Skeletal muscle tissue (tissue), 3 donors: ENCODE measurements at regions not wholly inside any gene's neighbourhood (a gene's known extent, or its start where the extent isn't known, plus 50 kb on each side); places are given as distances from the start of the nearest gene placed in this dataset.
"Not testable (repeated sequence)": the region's sequence is repeated elsewhere in the genome, so short reads cannot be mapped to it uniquely, and the experiment has no call there.

Source experiments
- H3K27ac ChIP-seq: one replicate; pipeline ENCODE4 v1.7.0; 2013; ENCODE audit warnings: mild to moderate bottlenecking, low read depth, low read length, inconsistent platforms
- H3K27me3 ChIP-seq, 3 donors: one replicate each; pipeline ENCODE4 v1.7.0; 2013; ENCODE audit warnings: low read length in 3 of 3; ENCODE audit not compliant: control insufficient read depth in 3 of 3, insufficient read depth in 3 of 3
- H3K36me3 ChIP-seq, 3 donors: one replicate each; pipeline ENCODE4 v1.7.0; 2013; ENCODE audit warnings: low read length in 3 of 3; ENCODE audit not compliant: control insufficient read depth in 3 of 3, insufficient read depth in 3 of 3
- H3K4me1 ChIP-seq, 3 donors: one replicate each; pipeline ENCODE4 v1.7.0; 2013; ENCODE audit warnings: low read length in 3 of 3, mild to moderate bottlenecking in 3 of 3; ENCODE audit not compliant: control insufficient read depth in 3 of 3, insufficient read depth in 3 of 3
- H3K4me3 ChIP-seq, 3 donors: one replicate each; pipeline ENCODE4 v1.7.0; 2013; ENCODE audit warnings: low read length in 3 of 3
- H3K9ac ChIP-seq, 3 donors: one replicate each; pipeline ENCODE4 v1.7.0; 2013; ENCODE audit warnings: low read length in 3 of 3, mild to moderate bottlenecking in 3 of 3, moderate library complexity in 2 of 3, low read depth in 1 of 3
- H3K9me3 ChIP-seq, 3 donors: one replicate each; pipeline ENCODE4 v1.7.0; 2013; ENCODE audit warnings: low read length in 3 of 3; ENCODE audit not compliant: control insufficient read depth in 3 of 3
- donor health status: Osteomylitis.

GRCh38 chr7:13713092-13713491 is 276.4 kb downstream of the ETV1 start:
- H3K9ac ChIP-seq = no peak overlapping the region
- H3K4me1 ChIP-seq = no peaks in the 10 kb centered on the region
- peaks cover 0 to 5% (median 4%) of the 10 kb centered on the region in 3 donors for H3K9me3 ChIP-seq
- H3K27me3 ChIP-seq = no peaks in the 10 kb centered on the region
- no peak overlapping the region for H3K27ac ChIP-seq
- H3K4me3 ChIP-seq = no peak overlapping the region
- H3K36me3 ChIP-seq = no peaks in the 10 kb centered on the region

- no peaks in the 10 kb centered on the region for H3K36me3 ChIP-seq
- no peaks in the 10 kb centered on the region for H3K27me3 ChIP-seq
- no peaks in the 10 kb centered on the region for H3K4me1 ChIP-seq
- no peak overlapping the region for H3K27ac ChIP-seq
- no peak overlapping the region for H3K9ac ChIP-seq
- no peak overlapping the region for H3K4me3 ChIP-seq
- peaks cover 0 to 5% (median 4%) of the 10 kb centered on the region in 3 donors for H3K9me3 ChIP-seq
Measured at GRCh38 chr7:13715534-13715933, 273.9 kb downstream of the ETV1 start.

- H3K27me3 ChIP-seq = no peaks in the 10 kb centered on the region
- no peak overlapping the region for H3K27ac ChIP-seq
- H3K4me1 ChIP-seq = no peaks in the 10 kb centered on the region
- H3K36me3 ChIP-seq = no peaks in the 10 kb centered on the region
- H3K4me3 ChIP-seq = no peak overlapping the region
- no peak overlapping the region for H3K9ac ChIP-seq
- H3K9me3 ChIP-seq = peaks cover 0 to 5% (median 4%) of the 10 kb centered on the region in 3 donors
Measured at GRCh38 chr7:13717031-13717430, 272.4 kb downstream of the ETV1 start.

GRCh38 chr7:13724191-13724976 is 265.1 kb downstream of the ETV1 start:
- H3K9me3 ChIP-seq = no peaks in the 10 kb centered on the region
- H3K27me3 ChIP-seq = no peaks in the 10 kb centered on the region
- no peak overlapping the region for H3K27ac ChIP-seq
- H3K4me1 ChIP-seq = no peaks in the 10 kb centered on the region
- H3K4me3 ChIP-seq = no peak overlapping the region
- no peaks in the 10 kb centered on the region for H3K36me3 ChIP-seq
- no peak overlapping the region for H3K9ac ChIP-seq

GRCh38 chr7:13724977-13725566 is 264.4 kb downstream of the ETV1 start:
- Histone ChIP-seq H3K4me3 (no peak overlapping the region), H3K27ac (no peak overlapping the region), H3K27me3 (no peaks in the 10 kb centered on the region), H3K36me3 (no peaks in the 10 kb centered on the region), H3K9me3 (no peaks in the 10 kb centered on the region), H3K4me1 (no peaks in the 10 kb centered on the region), H3K9ac (no peak overlapping the region)

- Histone ChIP-seq H3K9ac (no peak overlapping the region), H3K36me3 (no peaks in the 10 kb centered on the region), H3K4me3 (no peak overlapping the region), H3K9me3 (no peaks in the 10 kb centered on the region), H3K27ac (no peak overlapping the region), H3K27me3 (no peaks in the 10 kb centered on the region), H3K4me1 (no peaks in the 10 kb centered on the region)
Measured at GRCh38 chr7:13725591-13725990, 263.9 kb downstream of the ETV1 start.

GRCh38 chr7:13727279-13727678 is 262.2 kb downstream of the ETV1 start:
- Histone ChIP-seq H3K36me3 (no peaks in the 10 kb centered on the region), H3K27me3 (no peaks in the 10 kb centered on the region)

GRCh38 chr7:13727751-13728150 is 261.7 kb downstream of the ETV1 start:
- Histone ChIP-seq H3K9me3 (no peaks in the 10 kb centered on the region), H3K9ac (no peak overlapping the region), H3K27ac (no peak overlapping the region), H3K4me1 (no peaks in the 10 kb centered on the region), H3K4me3 (no peak overlapping the region), H3K36me3 (no peaks in the 10 kb centered on the region), H3K27me3 (no peaks in the 10 kb centered on the region)

More at GRCh38 chr7:13727279-13727678, 262.2 kb downstream of the ETV1 start:
- Histone ChIP-seq H3K4me3 (no peak overlapping the region), H3K9me3 (no peaks in the 10 kb centered on the region), H3K9ac (no peak overlapping the region), H3K27ac (no peak overlapping the region), H3K4me1 (no peaks in the 10 kb centered on the region)

- H3K27me3 ChIP-seq, H3K9ac ChIP-seq, H3K27ac ChIP-seq, H3K36me3 ChIP-seq, H3K4me3 ChIP-seq, H3K4me1 ChIP-seq, H3K9me3 ChIP-seq: not testable (repeated sequence)
Measured at GRCh38 chr7:13728430-13728829, 261.0 kb downstream of the ETV1 start.

GRCh38 chr7:13731643-13732042 is 257.8 kb downstream of the ETV1 start:
- Histone ChIP-seq H3K36me3 (no peaks in the 10 kb centered on the region), H3K4me3 (no peak overlapping the region), H3K27me3 (no peaks in the 10 kb centered on the region), H3K27ac (no peak overlapping the region), H3K4me1 (no peaks in the 10 kb centered on the region), H3K9ac (no peak overlapping the region), H3K9me3 (no peaks in the 10 kb centered on the region)
